ENCODE measurements at regions not wholly inside any gene's neighbourhood (a gene's known extent, or its start where the extent isn't known, plus 50 kb on each side); places are given as distances from the start of the nearest gene placed in this dataset.
"Not testable (repeated sequence)": the region's sequence is repeated elsewhere in the genome, so short reads cannot be mapped to it uniquely, and the experiment has no call there.

GRCh38 chr14:31911160-31911559, 165.9 kb upstream of the ARHGAP5 start:
- no peak for ATAC-seq
- Mint-ChIP-seq H3K27ac (no peak overlapping the region), H3K27me3 (peaks cover 0 to 12% (median 7%) of the 10 kb centered on the region in 5 donors), H3K9me3 (peaks cover 7 to 42% (median 29%) of the 10 kb centered on the region in 9 donors), H3K4me1 (no peaks in the 10 kb centered on the region), H3K36me3 (peaks cover 0 to 26% (median 4%) of the 10 kb centered on the region in 3 donors), H3K4me3 (no peak overlapping the region)
- POLR2A ChIA-PET, result no interaction called here
- DNase-seq, result no peak

GRCh38 chr14:31913370-31913769, 163.7 kb upstream of the ARHGAP5 start:
- peaks cover 0 to 12% (median 9%) of the 10 kb centered on the region in 5 donors for H3K27me3 Mint-ChIP-seq
- no peak for DNase-seq
- no peaks in the 10 kb centered on the region for H3K4me1 Mint-ChIP-seq
- peaks cover 0 to 26% (median 4%) of the 10 kb centered on the region in 3 donors for H3K36me3 Mint-ChIP-seq
- no peak for ATAC-seq
- H3K4me3 Mint-ChIP-seq, result no peak overlapping the region
- H3K9me3 Mint-ChIP-seq, result peaks cover 5 to 42% (median 29%) of the 10 kb centered on the region in 9 donors
- POLR2A ChIA-PET, result no interaction called here
- H3K27ac Mint-ChIP-seq, result peak overlapping the region in 1 of 10 donors; percentile 74

- POLR2A ChIA-PET, DNase-seq, H3K36me3 Mint-ChIP-seq, H3K4me1 Mint-ChIP-seq, H3K4me3 Mint-ChIP-seq, ATAC-seq, H3K27me3 Mint-ChIP-seq, H3K9me3 Mint-ChIP-seq, H3K27ac Mint-ChIP-seq: not testable (repeated sequence)
Measured at GRCh38 chr14:31918289-31918688, 158.8 kb upstream of the ARHGAP5 start.

GRCh38 chr14:31920001-31920400, 157.1 kb upstream of the ARHGAP5 start:
- Mint-ChIP-seq H3K27me3 (peaks cover 0 to 4% (median 0%) of the 10 kb centered on the region in 5 donors), H3K4me3 (no peak overlapping the region), H3K4me1 (no peaks in the 10 kb centered on the region), H3K27ac (no peak overlapping the region), H3K36me3 (no peaks in the 10 kb centered on the region), H3K9me3 (no peaks in the 10 kb centered on the region)
- POLR2A ChIA-PET, result no interaction called here
- DNase-seq (no peak), ATAC-seq (no peak)

GRCh38 chr14:31920989-31921650, 156.0 kb upstream of the ARHGAP5 start:
- Mint-ChIP-seq H3K9me3 (no peaks in the 10 kb centered on the region), H3K27ac (no peak overlapping the region), H3K4me3 (no peak overlapping the region), H3K4me1 (no peaks in the 10 kb centered on the region), H3K27me3 (peaks cover 0 to 4% (median 0%) of the 10 kb centered on the region in 5 donors), H3K36me3 (no peaks in the 10 kb centered on the region)
- POLR2A ChIA-PET, result no interaction called here
- DNase-seq (no peak), ATAC-seq (no peak)

GRCh38 chr14:31921721-31922120, 155.4 kb upstream of the ARHGAP5 start:
- Mint-ChIP-seq H3K36me3 (no peaks in the 10 kb centered on the region), H3K27me3 (peaks cover 0 to 4% (median 0%) of the 10 kb centered on the region in 5 donors), H3K4me1 (no peaks in the 10 kb centered on the region), H3K9me3 (no peaks in the 10 kb centered on the region), H3K27ac (no peak overlapping the region), H3K4me3 (no peak overlapping the region)
- DNase-seq, result no peak
- POLR2A ChIA-PET, result no interaction called here
- ATAC-seq, result no peak

- H3K36me3 Mint-ChIP-seq, result no peaks in the 10 kb centered on the region
- peaks cover 0 to 4% (median 1%) of the 10 kb centered on the region in 4 donors for H3K4me1 Mint-ChIP-seq
- H3K4me3 Mint-ChIP-seq, result no peak overlapping the region
- peak; percentile 30 to 37 for ATAC-seq
- no peaks in the 10 kb centered on the region for H3K27me3 Mint-ChIP-seq
- H3K27ac Mint-ChIP-seq, result no peak overlapping the region
- H3K9me3 Mint-ChIP-seq, result no peaks in the 10 kb centered on the region
- peak in 5 of 10 donors; percentile 2 to 50 (median 28) for DNase-seq
- POLR2A ChIA-PET, result no interaction called here
Measured at GRCh38 chr14:31926123-31926522, 151.0 kb upstream of the ARHGAP5 start.

- Mint-ChIP-seq H3K4me3 (no peak overlapping the region), H3K36me3 (no peaks in the 10 kb centered on the region), H3K27me3 (no peaks in the 10 kb centered on the region), H3K4me1 (peaks cover 0 to 4% (median 1%) of the 10 kb centered on the region in 4 donors), H3K27ac (no peak overlapping the region), H3K9me3 (no peaks in the 10 kb centered on the region)
- DNase-seq (no peak), ATAC-seq (no peak)
- POLR2A ChIA-PET, result no interaction called here
Measured at GRCh38 chr14:31926652-31927347, 150.3 kb upstream of the ARHGAP5 start.

GRCh38 chr14:31927348-31927832, 149.7 kb upstream of the ARHGAP5 start:
- Mint-ChIP-seq H3K27ac (peak overlapping the region in 2 of 10 donors; percentile 14 to 23), H3K36me3 (no peaks in the 10 kb centered on the region), H3K4me3 (no peak overlapping the region), H3K9me3 (no peaks in the 10 kb centered on the region), H3K27me3 (no peaks in the 10 kb centered on the region), H3K4me1 (peaks cover 0 to 4% (median 1%) of the 10 kb centered on the region in 4 donors)
- POLR2A ChIA-PET, result no interaction called here
- no peak for DNase-seq
- no peak for ATAC-seq

GRCh38 chr14:31930070-31930469, 147.0 kb upstream of the ARHGAP5 start:
- ATAC-seq (no peak), DNase-seq (no peak)
- no peaks in the 10 kb centered on the region for H3K36me3 Mint-ChIP-seq
- no peaks in the 10 kb centered on the region for H3K9me3 Mint-ChIP-seq
- POLR2A ChIA-PET, result no interaction called here
- H3K4me3 Mint-ChIP-seq, result no peak overlapping the region
- H3K4me1 Mint-ChIP-seq, result peaks cover 0 to 4% (median 1%) of the 10 kb centered on the region in 4 donors
- H3K27ac Mint-ChIP-seq, result no peak overlapping the region
- H3K27me3 Mint-ChIP-seq, result no peaks in the 10 kb centered on the region

- ATAC-seq (no peak), DNase-seq (no peak)
- H3K4me1 Mint-ChIP-seq, result peaks cover 0 to 4% (median 1%) of the 10 kb centered on the region in 4 donors
- no peaks in the 10 kb centered on the region for H3K36me3 Mint-ChIP-seq
- no peak overlapping the region for H3K27ac Mint-ChIP-seq
- H3K9me3 Mint-ChIP-seq, result no peaks in the 10 kb centered on the region
- H3K4me3 Mint-ChIP-seq, result no peak overlapping the region
- peaks cover 0 to 3% (median 2%) of the 10 kb centered on the region in 5 donors for H3K27me3 Mint-ChIP-seq
- POLR2A ChIA-PET, result no interaction called here
Measured at GRCh38 chr14:31930493-31931240, 146.4 kb upstream of the ARHGAP5 start.

GRCh38 chr14:31932675-31933074, 144.4 kb upstream of the ARHGAP5 start:
- peaks cover 0 to 4% (median 2%) of the 10 kb centered on the region in 5 donors for H3K27me3 Mint-ChIP-seq
- peaks cover 0 to 2% (median under 1%) of the 10 kb centered on the region in 4 donors for H3K4me1 Mint-ChIP-seq
- H3K4me3 Mint-ChIP-seq, result no peak overlapping the region
- no peaks in the 10 kb centered on the region for H3K36me3 Mint-ChIP-seq
- DNase-seq (no peak), ATAC-seq (no peak)
- H3K9me3 Mint-ChIP-seq, result no peaks in the 10 kb centered on the region
- peak overlapping the region in 1 of 10 donors; percentile 76 for H3K27ac Mint-ChIP-seq
- POLR2A ChIA-PET, result no interaction called here

- POLR2A ChIA-PET, result no interaction called here
- Mint-ChIP-seq H3K36me3 (no peaks in the 10 kb centered on the region), H3K27me3 (peaks cover 0 to 4% (median 2%) of the 10 kb centered on the region in 5 donors), H3K27ac (no peak overlapping the region), H3K9me3 (no peaks in the 10 kb centered on the region), H3K4me3 (no peak overlapping the region), H3K4me1 (peaks cover 2 to 5% (median 3%) of the 10 kb centered on the region in 4 donors)
- no peak for ATAC-seq
- DNase-seq, result no peak
Measured at GRCh38 chr14:31933716-31934115, 143.4 kb upstream of the ARHGAP5 start.
